Naive B cell (primary cell): ENCODE measurements at regions not wholly inside any gene's neighbourhood (a gene's known extent, or its start where the extent isn't known, plus 50 kb on each side); places are given as distances from the start of the nearest gene placed in this dataset.
A peak's percentile ranks its signal among the peaks of the same experiment; 100 is the strongest.
"Not testable (repeated sequence)": the region's sequence is repeated elsewhere in the genome, so short reads cannot be mapped to it uniquely, and the experiment has no call there.

Experiments
- ATAC-seq, 2 donors: fragments of 150-1000 bp; cut with Tn5 transposase; 2 replicates each; pipeline ENCODE4 v1.10.0; 2021; ENCODE audit warnings: low read depth in 2 of 2, mild to moderate bottlenecking in 2 of 2, moderate library complexity in 2 of 2
- DNase-seq: peaks from one replicate; pipeline ENCODE4 v3.0.0; 2022
- H3K27ac Mint-ChIP-seq, 6 donors: one replicate each; pipeline ENCODE4 v1.8.0; 2020 to 2022; ENCODE audit warnings: mild to moderate bottlenecking in 6 of 6, mixed read lengths in 6 of 6, moderate library complexity in 5 of 6, inconsistent platforms in 2 of 6
- H3K27me3 Mint-ChIP-seq, 3 donors: one replicate each; pipeline ENCODE4 v1.8.0; 2021 to 2022; ENCODE audit warnings: mixed read lengths in 3 of 3, mild to moderate bottlenecking in 1 of 3
- H3K36me3 Mint-ChIP-seq, 2 donors: one replicate each; pipeline ENCODE4 v1.8.0; 2020 to 2022; ENCODE audit warnings: mixed read lengths in 2 of 2, inconsistent platforms in 1 of 2, mild to moderate bottlenecking in 1 of 2
- H3K4me1 Mint-ChIP-seq, 3 donors: one replicate each; pipeline ENCODE4 v1.8.0; 2020 to 2022; ENCODE audit warnings: mixed read lengths in 3 of 3, inconsistent platforms in 1 of 3, mild to moderate bottlenecking in 1 of 3, moderate library complexity in 1 of 3
- H3K4me3 Mint-ChIP-seq, 8 donors: one replicate each; pipeline ENCODE4 v1.8.0; 2020 to 2022; ENCODE audit warnings: mild to moderate bottlenecking in 8 of 8, mixed read lengths in 8 of 8, moderate library complexity in 8 of 8, inconsistent platforms in 2 of 8
- H3K9me3 Mint-ChIP-seq, 7 donors: one replicate each; pipeline ENCODE4 v1.8.0; 2020 to 2022; ENCODE audit warnings: mixed read lengths in 7 of 7, mild to moderate bottlenecking in 5 of 7, inconsistent platforms in 2 of 7, moderate library complexity in 1 of 7

GRCh38 chr5:42879291-42879690 is 67.6 kb upstream of the SELENOP start:
- no peaks in the 10 kb centered on the region for H3K36me3 Mint-ChIP-seq
- no peaks in the 10 kb centered on the region for H3K27me3 Mint-ChIP-seq
- ATAC-seq (no peak), DNase-seq (no peak)
- peak overlapping the region in 1 of 6 donors; percentile 25 for H3K27ac Mint-ChIP-seq
- peaks cover 0 to 5% (median 4%) of the 10 kb centered on the region in 3 donors for H3K4me1 Mint-ChIP-seq
- peaks cover 0 to 3% (median 0%) of the 10 kb centered on the region in 7 donors for H3K9me3 Mint-ChIP-seq
- no peak overlapping the region for H3K4me3 Mint-ChIP-seq

- Mint-ChIP-seq H3K27ac (no peak overlapping the region), H3K4me1 (peaks cover 0 to 5% (median 4%) of the 10 kb centered on the region in 3 donors), H3K4me3 (no peak overlapping the region), H3K36me3 (no peaks in the 10 kb centered on the region), H3K27me3 (peaks cover 0 to 6% (median 4%) of the 10 kb centered on the region in 3 donors), H3K9me3 (peaks cover 0 to 3% (median 0%) of the 10 kb centered on the region in 7 donors)
- ATAC-seq (no peak), DNase-seq (no peak)
These were observed 66.9 kb upstream of the SELENOP start for GRCh38 chr5:42878550-42878949.

DNA sequence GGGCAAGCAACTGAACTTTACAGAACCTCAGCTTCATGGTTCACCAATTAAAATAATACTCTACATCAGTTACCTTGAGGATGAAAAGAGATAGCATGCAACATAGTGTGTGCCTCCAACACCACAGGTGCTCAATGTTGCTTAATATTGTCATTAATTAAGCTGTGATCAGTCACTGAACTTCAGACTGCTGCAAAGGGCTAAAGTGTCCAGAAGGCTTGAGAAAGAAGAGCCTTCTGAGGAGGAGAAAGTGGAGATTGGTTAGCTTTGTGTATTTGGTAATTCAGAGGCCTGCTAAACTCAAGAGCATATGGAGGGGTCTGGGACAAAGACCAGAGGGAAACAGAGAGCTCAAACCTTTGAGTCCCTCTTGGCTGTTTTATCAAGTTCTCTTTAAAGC is 66.3 kb upstream of the SELENOP start:
- DNase-seq (no peak), ATAC-seq (no peak)
- H3K4me3 Mint-ChIP-seq: no peak overlapping the region
- H3K27ac Mint-ChIP-seq: no peak overlapping the region
- peaks cover 3 to 11% (median 8%) of the 10 kb centered on the region in 3 donors for H3K27me3 Mint-ChIP-seq
- H3K4me1 Mint-ChIP-seq: peaks cover 0 to 5% (median 4%) of the 10 kb centered on the region in 3 donors
- H3K36me3 Mint-ChIP-seq: no peaks in the 10 kb centered on the region
- H3K9me3 Mint-ChIP-seq: peaks cover 0 to 3% (median 0%) of the 10 kb centered on the region in 7 donors

GRCh38 chr5:42877431-42877830 is 65.7 kb upstream of the SELENOP start:
- Mint-ChIP-seq H3K4me1 (peaks cover 0 to 5% (median 4%) of the 10 kb centered on the region in 3 donors), H3K4me3 (no peak overlapping the region), H3K9me3 (peaks cover 0 to 3% (median 0%) of the 10 kb centered on the region in 7 donors), H3K27me3 (peaks cover 5 to 14% (median 9%) of the 10 kb centered on the region in 3 donors), H3K36me3 (no peaks in the 10 kb centered on the region), H3K27ac (no peak overlapping the region)
- no peak for DNase-seq
- no peak for ATAC-seq

GRCh38 chr5:42876375-42876844 is 64.7 kb upstream of the SELENOP start:
- Mint-ChIP-seq H3K4me3 (peak overlapping the region in 1 of 8 donors; percentile 34), H3K27ac (no peak overlapping the region), H3K4me1 (peaks cover 0 to 5% (median 4%) of the 10 kb centered on the region in 3 donors), H3K27me3 (peaks cover 9 to 14% (median 10%) of the 10 kb centered on the region in 3 donors), H3K36me3 (no peaks in the 10 kb centered on the region), H3K9me3 (peaks cover 0 to 3% (median 0%) of the 10 kb centered on the region in 7 donors)
- no peak for DNase-seq
- ATAC-seq: no peak

- H3K27me3 Mint-ChIP-seq: peaks cover 12 to 14% (median 13%) of the 10 kb centered on the region in 3 donors
- H3K9me3 Mint-ChIP-seq: peaks cover 0 to 3% (median 0%) of the 10 kb centered on the region in 7 donors
- no peak overlapping the region for H3K27ac Mint-ChIP-seq
- DNase-seq (no peak), ATAC-seq (no peak)
- H3K4me3 Mint-ChIP-seq: no peak overlapping the region
- no peaks in the 10 kb centered on the region for H3K36me3 Mint-ChIP-seq
- H3K4me1 Mint-ChIP-seq: peaks cover 0 to 5% (median 4%) of the 10 kb centered on the region in 3 donors
These were observed 64.2 kb upstream of the SELENOP start for GRCh38 chr5:42875785-42876374.

GRCh38 chr5:42875211-42875610 is 63.5 kb upstream of the SELENOP start:
- Mint-ChIP-seq H3K9me3 (peaks cover 0 to 3% (median 0%) of the 10 kb centered on the region in 7 donors), H3K4me3 (no peak overlapping the region), H3K27ac (no peak overlapping the region), H3K27me3 (peaks cover 13 to 18% (median 14%) of the 10 kb centered on the region in 3 donors), H3K36me3 (no peaks in the 10 kb centered on the region), H3K4me1 (peaks cover 0 to 5% (median 4%) of the 10 kb centered on the region in 3 donors)
- ATAC-seq (no peak), DNase-seq (no peak)

- Mint-ChIP-seq H3K4me1 (peaks cover 0 to 5% (median 4%) of the 10 kb centered on the region in 3 donors), H3K27me3 (peaks cover 13 to 23% (median 14%) of the 10 kb centered on the region in 3 donors), H3K9me3 (peaks cover 0 to 6% (median 4%) of the 10 kb centered on the region in 7 donors), H3K36me3 (peaks cover 0 to 4% of the 10 kb centered on the region in 2 donors), H3K27ac (no peak overlapping the region), H3K4me3 (no peak overlapping the region)
- DNase-seq: no peak
- ATAC-seq: no peak
These were observed 63.0 kb upstream of the SELENOP start for GRCh38 chr5:42874621-42875198.

DNA sequence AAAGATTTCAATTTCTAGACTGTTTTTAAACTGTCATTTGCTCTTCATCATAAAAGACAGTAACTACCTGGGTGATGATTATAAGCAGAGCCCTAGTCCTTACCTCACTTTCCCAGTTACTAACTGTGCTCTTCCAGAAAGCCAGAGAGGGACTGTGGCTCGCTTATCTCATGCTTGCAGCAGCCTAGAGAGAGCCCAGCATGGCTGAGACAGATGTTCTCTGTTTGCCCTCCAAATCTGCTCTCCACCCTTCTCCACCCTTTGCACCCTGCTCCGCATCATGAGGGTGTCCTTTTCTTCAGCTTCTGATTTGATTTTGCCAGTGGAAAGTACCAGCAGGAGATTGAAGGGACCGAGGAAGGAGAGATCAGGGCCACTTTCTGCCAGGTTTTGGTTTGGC is 61.2 kb upstream of the SELENOP start:
- DNase-seq (no peak), ATAC-seq (no peak)
- Mint-ChIP-seq H3K4me3 (no peak overlapping the region), H3K27me3 (peaks cover 13 to 30% (median 14%) of the 10 kb centered on the region in 3 donors), H3K9me3 (peaks cover 0 to 23% (median 14%) of the 10 kb centered on the region in 7 donors), H3K36me3 (peaks cover 0 to 10% of the 10 kb centered on the region in 2 donors), H3K27ac (no peak overlapping the region), H3K4me1 (peaks cover 0 to 5% (median 4%) of the 10 kb centered on the region in 3 donors)

- Mint-ChIP-seq H3K9me3 (peaks cover 0 to 34% (median 20%) of the 10 kb centered on the region in 7 donors), H3K36me3 (peaks cover 0 to 10% of the 10 kb centered on the region in 2 donors), H3K27ac (no peak overlapping the region)
These were observed 59.3 kb upstream of the SELENOP start for GRCh38 chr5:42870882-42871418.

DNA sequence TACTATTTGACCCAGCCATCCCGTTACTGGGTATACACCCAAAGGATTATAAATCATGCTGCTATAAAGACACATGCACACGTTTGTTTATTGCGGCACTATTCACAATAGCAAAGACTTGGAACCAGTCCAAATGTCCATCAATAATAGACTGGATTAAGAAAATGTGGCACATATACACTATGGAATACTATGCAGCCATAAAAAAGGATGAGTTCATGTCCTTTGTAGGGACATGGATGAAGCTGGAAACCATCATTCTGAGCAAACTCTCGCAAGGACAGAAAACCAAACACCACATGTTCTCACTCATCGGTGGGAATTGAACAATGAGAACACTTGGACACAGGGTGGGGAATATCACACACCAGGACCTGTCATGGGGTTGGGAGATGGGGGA is 56.7 kb upstream of the SELENOP start:
- H3K4me3 Mint-ChIP-seq, ATAC-seq, H3K27ac Mint-ChIP-seq, H3K4me1 Mint-ChIP-seq, DNase-seq: not testable (repeated sequence)
- Mint-ChIP-seq H3K36me3 (peaks cover 0 to 10% of the 10 kb centered on the region in 2 donors), H3K27me3 (peaks cover 22 to 64% (median 33%) of the 10 kb centered on the region in 3 donors), H3K9me3 (peaks cover 3 to 47% (median 22%) of the 10 kb centered on the region in 7 donors)

More at GRCh38 chr5:42870882-42871418, 59.3 kb upstream of the SELENOP start:
- ATAC-seq (no peak), DNase-seq (no peak)
- H3K4me3 Mint-ChIP-seq: no peak overlapping the region
- H3K4me1 Mint-ChIP-seq: peaks cover 0 to 5% (median 4%) of the 10 kb centered on the region in 3 donors
- H3K27me3 Mint-ChIP-seq: peaks cover 13 to 43% (median 17%) of the 10 kb centered on the region in 3 donors

- not testable (repeated sequence) for H3K27ac Mint-ChIP-seq, ATAC-seq, H3K4me3 Mint-ChIP-seq, DNase-seq, H3K4me1 Mint-ChIP-seq, H3K36me3 Mint-ChIP-seq
- peaks cover 9 to 50% (median 30%) of the 10 kb centered on the region in 7 donors for H3K9me3 Mint-ChIP-seq
- H3K27me3 Mint-ChIP-seq: peaks cover 13 to 60% (median 45%) of the 10 kb centered on the region in 3 donors
These were observed 53.1 kb upstream of the SELENOP start for GRCh38 chr5:42864749-42865148.
